PFSK-1 (cell line): ENCODE measurements at regions not wholly inside any gene's neighbourhood (a gene's known extent, or its start where the extent isn't known, plus 50 kb on each side); places are given as distances from the start of the nearest gene placed in this dataset.

Experiments
- POLR2AphosphoS5 ChIP-seq: IDR thresholded peaks from 2 replicates; pipeline ENCODE4 v1.6.1; 2012; ENCODE audit warnings: low read depth, mild to moderate bottlenecking, control low read depth, low read length, moderate library complexity
- SIN3A ChIP-seq: IDR thresholded peaks from 2 replicates; pipeline ENCODE4 v1.6.1; 2012; ENCODE audit warnings: mild to moderate bottlenecking, low read length, moderate library complexity, borderline replicate concordance; ENCODE audit not compliant: insufficient read depth
- TAF1 ChIP-seq: IDR thresholded peaks from 2 replicates; pipeline ENCODE4 v1.6.1; 2012; ENCODE audit warnings: low read length, control low read depth, borderline replicate concordance; ENCODE audit not compliant: insufficient read depth
- TF ChIP-seq, protein P1 (sequence below), 2 experiments: IDR thresholded peaks; 2 replicates each; pipeline versions ENCODE4 v1.6.1 to v1.8.0; 2011 to 2012; ENCODE audit warnings: low read depth in 2 of 2, low read length in 2 of 2, control low read depth in 1 of 2, inconsistent platforms in 1 of 2, mild to moderate bottlenecking in 1 of 2, moderate library complexity in 1 of 2; ENCODE audit not compliant: insufficient read depth in 1 of 2

GRCh38 chr2:2575870-2576386, 244.9 kb upstream of the MYT1L start:
- no peak for TF ChIP-seq POLR2AphosphoS5
- TF ChIP-seq, protein P1, sequence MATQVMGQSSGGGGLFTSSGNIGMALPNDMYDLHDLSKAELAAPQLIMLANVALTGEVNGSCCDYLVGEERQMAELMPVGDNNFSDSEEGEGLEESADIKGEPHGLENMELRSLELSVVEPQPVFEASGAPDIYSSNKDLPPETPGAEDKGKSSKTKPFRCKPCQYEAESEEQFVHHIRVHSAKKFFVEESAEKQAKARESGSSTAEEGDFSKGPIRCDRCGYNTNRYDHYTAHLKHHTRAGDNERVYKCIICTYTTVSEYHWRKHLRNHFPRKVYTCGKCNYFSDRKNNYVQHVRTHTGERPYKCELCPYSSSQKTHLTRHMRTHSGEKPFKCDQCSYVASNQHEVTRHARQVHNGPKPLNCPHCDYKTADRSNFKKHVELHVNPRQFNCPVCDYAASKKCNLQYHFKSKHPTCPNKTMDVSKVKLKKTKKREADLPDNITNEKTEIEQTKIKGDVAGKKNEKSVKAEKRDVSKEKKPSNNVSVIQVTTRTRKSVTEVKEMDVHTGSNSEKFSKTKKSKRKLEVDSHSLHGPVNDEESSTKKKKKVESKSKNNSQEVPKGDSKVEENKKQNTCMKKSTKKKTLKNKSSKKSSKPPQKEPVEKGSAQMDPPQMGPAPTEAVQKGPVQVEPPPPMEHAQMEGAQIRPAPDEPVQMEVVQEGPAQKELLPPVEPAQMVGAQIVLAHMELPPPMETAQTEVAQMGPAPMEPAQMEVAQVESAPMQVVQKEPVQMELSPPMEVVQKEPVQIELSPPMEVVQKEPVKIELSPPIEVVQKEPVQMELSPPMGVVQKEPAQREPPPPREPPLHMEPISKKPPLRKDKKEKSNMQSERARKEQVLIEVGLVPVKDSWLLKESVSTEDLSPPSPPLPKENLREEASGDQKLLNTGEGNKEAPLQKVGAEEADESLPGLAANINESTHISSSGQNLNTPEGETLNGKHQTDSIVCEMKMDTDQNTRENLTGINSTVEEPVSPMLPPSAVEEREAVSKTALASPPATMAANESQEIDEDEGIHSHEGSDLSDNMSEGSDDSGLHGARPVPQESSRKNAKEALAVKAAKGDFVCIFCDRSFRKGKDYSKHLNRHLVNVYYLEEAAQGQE (IDR thresholded peaks at IDR 0.05; ENCODE audit: insufficient read depth in 1 of 2, low read depth in 2 of 2, low read length in 2 of 2): no peak
- TF ChIP-seq SIN3A: no peak
- no peak for TF ChIP-seq TAF1
